ENCODE measurements at regions not wholly inside any gene's neighbourhood (a gene's known extent, or its start where the extent isn't known, plus 50 kb on each side); places are given as distances from the start of the nearest gene placed in this dataset.
"Not testable (repeated sequence)": the region's sequence is repeated elsewhere in the genome, so short reads cannot be mapped to it uniquely, and the experiment has no call there.

DNA sequence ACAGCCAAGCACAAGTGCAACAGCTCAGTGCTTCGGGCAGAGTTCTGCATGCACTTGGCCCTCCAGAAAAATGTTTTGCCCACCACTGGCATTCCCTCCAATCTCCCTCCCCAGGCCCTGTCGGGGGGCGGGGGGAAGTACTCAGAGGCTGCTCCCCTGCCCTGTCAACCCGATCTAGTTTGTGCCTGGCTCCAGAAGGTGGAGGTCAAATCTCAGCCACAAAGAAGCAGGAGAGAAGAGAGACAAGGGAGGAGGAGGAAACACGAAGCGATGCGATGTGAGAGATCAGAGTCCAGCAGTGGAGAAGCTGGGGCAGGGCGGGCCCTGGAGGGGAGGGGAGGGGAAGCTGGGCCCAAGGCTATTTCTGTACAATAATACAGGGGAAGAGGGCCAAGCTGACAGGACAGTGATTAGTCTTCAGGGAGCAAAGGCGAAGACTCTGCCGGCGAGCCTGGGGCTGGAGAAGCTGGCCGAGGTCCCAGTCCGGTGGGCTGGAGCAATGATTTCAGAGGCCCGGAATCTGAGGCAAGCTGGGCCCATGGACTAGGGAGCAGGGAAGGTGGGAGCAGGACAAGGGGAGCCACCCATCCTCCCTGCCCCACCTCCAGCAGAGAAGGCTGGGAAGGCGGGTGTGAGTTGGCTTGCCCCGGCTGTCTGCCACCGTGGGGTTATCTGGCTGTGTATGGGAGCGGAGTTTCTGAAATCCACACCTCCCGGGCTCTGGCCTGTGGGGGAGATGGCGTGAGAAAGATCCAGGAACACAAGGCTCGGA is 167.1 kb downstream of the EFNB1 start:
- no peak for DNase-seq (ENCODE audit: low spot score)

DNA sequence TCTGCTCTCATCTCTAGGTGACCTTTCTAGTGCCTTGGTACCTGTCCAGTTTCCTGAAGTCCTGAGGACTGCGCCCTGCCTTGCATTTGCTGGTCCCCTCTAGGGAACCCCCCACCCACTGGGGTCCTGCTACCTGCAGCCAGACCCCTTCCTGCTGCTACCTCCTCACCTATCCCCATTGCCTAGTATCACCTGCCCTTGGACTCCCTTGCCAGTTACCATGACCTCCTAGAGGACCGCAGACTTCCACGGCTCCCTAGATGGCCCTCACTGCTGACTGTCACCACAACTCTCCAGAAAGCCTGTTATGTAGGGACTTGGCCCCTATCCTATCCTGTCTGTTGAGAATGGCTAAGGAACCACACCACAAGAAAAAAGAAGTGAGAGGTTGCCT is 166.6 kb downstream of the EFNB1 start:
- no peak for DNase-seq (ENCODE audit: low spot score)

DNA sequence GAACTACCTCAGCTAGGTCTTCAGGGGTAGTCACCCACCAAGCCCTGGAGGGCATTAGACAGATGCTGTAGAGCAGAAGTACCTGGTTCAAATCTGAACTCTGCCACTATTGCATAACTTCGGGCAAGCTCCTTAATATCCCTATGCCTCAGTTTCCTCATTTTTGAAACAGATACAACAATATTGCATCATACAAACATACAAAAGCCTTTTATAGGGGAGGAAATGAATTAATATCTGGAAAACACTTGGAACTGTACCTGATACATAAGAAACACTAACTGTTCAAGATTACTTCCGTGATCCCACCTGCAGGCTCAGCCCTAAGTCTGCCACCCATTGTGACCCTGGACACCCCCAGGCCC is 166.1 kb downstream of the EFNB1 start:
- DNase-seq (ENCODE audit: low spot score): no peak

DNA sequence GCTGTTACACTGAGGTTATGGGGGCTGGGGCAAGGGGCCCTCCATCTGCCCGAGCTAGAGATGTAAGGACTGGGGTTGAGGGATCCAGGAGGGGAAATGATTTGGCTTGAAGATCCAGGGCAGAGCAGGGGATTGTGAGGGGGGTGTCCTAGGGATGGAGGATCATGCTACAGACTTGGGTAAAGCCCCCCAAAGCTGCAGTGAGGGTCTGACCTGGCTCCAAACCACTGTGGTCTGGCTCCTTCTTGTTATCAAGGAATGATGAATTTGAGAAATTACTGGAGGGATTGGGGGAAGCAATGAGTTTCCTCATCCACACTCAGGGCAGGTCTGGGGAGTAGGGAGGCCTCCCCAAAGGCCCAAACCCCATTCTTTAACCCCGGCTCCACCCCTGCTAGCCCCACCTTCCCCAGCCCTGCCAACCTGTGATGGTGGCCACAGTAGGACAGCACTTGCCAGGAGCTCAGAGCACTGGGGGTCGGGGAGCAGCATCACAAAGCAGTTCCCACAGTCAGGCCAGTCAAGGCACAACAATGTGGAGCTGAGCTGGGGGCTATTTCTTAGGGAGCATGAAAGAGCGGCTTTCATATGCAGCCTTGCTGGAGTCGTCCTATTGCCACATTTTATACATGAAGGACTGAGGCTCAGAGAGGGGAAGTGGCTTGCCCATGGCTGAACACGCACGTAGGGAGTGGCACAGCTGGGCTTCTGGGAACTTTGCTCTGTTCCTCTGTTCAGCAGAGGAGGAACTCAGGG is 165.5 kb downstream of the EFNB1 start:
- DNase-seq (ENCODE audit: low spot score): no peak

DNA sequence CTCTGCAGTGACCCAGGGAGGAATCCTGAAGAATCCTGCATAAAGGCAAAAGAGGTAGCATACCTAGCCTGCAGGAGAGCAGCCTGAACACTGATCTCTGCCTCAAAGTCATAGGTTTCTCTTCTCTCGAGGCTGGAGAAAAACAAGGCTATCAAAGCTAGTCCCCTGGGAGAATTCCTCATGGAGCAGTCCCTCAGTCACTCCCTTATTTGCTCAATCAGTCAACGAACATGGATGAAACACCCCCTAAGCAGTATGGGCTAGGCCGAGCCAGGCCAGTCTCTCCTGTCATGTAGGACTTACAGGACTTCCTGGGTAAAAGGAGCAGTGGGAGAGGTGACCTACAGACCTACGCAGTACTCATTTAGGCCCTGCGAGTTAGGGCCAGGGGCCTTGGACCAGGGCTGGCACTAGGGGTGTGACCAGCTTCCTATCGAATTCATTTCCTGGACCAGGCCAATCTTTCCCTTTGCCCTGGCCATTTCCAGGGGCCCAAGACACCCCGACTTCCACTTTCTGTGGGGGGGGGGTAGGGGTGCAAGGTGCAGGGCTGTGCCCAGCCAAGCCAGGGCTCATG is 164.1 kb downstream of the EFNB1 start:
- no peak for DNase-seq (ENCODE audit: low spot score)

DNA sequence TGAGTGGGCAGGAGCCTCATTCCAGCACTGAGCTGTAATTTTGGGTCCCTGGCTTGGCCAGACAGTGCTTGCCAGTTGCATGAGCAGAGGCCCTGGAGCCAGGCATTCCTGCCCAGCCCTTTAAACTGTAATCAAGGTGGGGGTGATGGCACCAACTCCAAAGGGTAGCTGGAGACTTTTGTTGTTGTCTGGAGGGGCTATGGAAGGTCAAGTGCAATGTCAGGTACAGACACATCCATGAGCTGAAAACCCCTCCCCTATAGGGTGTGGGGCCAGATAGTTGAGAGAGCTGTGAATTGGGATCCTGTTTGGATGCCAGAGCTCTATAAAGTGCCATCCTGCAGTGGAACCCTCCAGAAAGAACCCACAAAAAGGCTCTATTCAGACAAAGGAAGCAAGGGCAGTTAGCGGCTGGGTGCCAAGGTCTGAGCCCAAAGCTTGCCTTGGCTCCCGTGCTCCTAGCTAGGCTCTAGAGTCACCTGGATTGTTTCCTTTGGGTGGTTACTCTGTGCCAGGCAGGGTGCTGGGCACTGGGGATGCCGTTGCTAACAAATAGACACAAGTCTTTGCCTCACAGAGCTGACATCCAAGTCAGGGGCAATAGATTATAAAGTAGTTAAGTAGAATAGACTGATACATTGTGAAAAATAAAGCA is 163.0 kb downstream of the EFNB1 start:
- no peak for DNase-seq (ENCODE audit: low spot score)

DNA sequence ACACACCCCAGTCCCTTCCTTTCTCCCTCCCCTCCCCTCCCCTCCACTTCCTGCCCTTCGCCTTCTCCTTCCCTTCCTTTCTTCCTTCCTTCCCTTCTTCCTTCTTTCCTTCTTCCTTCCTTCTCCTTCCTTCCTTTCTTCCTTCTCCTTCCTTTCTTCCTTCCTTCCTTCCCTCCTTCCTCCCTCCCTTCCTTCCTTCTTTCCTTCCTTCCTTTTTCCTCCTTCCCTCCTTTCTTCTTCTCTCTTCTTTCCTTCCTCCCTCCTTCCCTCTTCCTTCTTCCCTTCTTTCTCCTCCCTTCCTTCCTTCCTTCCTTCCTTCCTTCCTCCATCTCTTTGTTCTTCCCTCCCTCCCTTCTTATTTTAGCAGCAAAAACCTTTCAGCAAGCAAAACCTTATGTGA is 162.1 kb downstream of the EFNB1 start:
- no peak for DNase-seq (ENCODE audit: low spot score)

DNA sequence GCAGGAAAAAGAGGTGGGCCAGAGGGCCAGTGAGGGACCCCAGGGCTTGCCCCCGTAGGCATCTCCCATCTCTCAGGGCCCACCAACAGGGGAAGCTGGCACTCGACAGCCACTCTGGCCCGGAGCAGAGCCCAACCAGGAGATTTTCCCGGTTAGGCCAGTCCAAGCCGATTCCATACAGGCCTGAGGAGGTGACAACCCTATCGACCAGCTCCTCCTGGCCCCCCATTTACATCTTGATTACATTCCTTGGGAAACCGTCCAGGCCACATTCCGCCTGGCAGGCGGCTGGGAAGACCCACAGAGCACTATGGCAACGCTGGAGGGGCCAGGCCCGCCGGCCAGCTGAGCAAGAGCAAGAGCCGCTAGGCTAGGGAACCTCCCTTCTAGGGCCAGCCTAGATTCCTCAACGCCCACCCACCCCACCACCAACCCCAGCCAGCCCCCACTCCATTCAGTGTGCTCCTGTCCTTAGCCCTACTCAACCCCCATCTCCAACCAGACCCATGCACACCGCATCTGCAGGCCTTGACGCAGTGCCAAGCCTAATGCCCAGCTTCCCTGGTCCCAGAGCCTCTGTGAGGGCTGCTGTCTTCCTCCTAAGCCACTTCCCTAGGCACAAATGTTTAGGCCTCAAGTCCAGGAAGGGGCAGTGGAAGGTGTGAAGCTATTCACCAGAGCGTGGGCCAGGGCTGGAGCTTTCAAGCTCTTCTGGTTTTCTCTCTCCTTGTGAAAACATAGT is 161.2 kb downstream of the EFNB1 start:
- DNase-seq (ENCODE audit: low spot score): no peak

DNA sequence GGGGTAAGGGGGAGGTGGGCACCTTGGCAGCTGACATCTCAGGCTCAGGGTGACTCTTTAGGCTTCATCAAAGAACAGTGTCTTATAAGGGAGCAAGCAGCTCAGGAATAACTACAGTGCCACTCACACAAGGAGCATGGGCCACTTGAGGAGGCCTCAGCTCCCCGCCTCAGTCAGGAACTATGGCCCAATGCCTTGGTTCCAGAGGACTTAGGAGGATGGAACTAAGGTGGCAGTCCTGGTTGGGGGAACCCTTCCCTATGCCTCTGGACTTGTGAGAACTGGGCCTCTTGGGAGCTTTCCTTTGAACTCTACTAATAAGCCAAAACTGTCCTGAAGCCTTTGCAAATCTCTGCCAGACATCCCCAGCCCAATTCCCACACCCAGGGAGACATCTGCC is 160.6 kb downstream of the EFNB1 start:
- no peak for DNase-seq (ENCODE audit: low spot score)

DNA sequence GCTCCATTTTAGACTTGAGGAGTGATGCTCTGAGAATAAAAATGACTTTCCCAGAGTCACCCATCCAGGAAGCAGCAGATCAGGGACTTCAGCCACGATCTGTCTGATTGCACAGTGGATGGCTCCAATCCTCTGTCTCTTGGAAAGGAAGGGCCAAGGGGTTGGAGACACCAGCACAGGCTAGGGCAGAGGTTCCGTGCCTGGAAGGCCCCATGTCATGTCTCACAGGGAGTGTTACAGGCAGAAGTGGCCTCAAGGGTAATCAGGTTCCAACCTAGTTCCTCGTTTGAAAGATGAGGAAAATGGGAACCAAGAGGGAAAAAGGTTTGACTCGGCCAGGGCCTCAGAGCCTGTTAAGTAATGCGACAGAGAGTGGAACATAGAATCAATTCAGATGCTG is 160.0 kb downstream of the EFNB1 start:
- DNase-seq (ENCODE audit: low spot score): no peak

DNA sequence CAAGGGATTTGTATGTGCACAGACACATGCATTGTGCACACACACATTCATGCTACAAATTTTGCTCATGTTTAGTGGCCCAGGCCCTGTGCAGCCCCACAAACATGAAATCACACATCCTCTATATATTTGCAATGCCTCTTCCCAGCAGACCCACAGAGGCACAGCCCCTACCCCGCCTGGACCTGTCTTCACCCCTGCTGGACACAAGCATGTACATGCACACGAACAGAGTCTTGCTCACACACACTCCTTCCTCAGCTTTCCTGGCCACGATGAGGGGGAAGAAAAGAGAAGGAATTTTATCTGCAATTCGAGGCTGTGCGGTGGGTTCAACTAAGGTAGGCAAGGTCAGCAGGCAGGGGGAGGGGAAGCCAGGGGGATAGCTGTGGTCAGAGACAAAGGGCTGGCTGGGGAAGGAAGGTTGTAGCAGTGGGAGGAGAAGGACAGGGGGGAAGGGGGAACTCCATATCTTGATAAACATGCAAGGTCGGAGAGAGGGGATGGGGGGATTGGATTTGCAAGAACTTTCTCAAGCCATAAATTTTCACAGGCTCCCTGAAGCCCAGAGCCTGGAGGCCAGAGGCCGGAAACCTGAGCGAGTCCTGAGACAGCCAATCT is 156.4 kb downstream of the EFNB1 start:
- no peak for DNase-seq (ENCODE audit: low spot score)

DNA sequence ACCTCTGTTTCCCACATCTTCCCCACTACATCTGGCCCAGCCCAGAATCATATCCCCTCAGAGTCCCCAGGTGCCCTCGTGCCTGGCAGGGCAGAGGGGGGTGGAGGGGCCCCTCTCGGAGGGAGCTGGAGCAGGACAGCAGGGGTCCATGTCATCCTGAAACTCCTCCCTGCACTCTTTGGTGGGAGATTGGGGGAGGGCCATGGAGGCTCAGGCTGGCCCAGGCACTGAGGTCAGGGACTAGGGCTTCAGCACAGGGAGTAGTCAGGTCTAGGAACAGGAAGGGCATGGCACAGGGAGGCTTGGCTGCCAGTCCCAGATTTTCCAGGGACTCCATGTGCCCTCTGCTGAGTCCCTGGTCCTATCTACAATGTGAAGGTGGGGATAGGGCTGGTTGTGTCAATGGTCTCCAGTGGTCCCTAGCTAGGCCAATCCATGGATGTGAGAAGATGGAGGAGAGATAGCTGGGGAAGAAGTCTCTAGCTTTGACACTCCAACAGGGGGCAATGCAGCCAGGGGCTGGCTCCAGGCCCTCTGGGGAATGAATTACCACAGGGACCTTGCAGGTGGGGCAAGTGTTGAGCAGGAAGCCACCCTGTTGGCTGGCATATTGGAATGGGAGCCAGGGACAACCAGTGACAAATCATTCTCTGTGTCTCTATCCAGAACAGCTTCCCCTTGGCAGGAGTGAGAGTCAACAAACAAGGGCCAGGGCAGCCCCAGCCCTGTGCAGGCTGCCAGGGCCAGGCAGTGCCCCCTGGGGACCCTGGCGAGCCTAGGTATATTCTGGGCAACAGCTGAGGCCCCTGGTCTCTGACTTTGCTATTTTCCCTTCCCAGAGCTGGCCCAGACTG is 154.4 kb downstream of the EFNB1 start:
- no peak for DNase-seq (ENCODE audit: low spot score)

DNA sequence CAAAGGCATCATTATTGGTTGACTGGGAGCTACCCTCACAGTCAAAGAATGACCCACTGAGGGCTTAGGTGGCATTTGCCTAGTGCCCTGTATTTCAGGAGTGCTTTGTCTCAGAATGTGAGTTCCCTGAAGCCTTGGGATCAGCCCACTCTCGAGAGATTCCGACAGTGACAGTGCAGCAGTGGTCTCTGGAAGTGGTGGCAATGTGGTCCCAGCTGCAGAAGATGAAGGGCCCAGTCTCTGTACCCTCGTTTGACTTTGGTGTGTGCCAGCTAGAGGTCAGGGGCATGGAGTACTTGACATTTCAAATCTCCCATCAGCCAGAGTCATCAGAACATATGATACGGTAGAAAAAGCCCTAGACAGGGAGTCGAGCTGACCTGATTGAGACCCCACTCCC is 153.7 kb downstream of the EFNB1 start:
- DNase-seq (ENCODE audit: low spot score): no peak

DNA sequence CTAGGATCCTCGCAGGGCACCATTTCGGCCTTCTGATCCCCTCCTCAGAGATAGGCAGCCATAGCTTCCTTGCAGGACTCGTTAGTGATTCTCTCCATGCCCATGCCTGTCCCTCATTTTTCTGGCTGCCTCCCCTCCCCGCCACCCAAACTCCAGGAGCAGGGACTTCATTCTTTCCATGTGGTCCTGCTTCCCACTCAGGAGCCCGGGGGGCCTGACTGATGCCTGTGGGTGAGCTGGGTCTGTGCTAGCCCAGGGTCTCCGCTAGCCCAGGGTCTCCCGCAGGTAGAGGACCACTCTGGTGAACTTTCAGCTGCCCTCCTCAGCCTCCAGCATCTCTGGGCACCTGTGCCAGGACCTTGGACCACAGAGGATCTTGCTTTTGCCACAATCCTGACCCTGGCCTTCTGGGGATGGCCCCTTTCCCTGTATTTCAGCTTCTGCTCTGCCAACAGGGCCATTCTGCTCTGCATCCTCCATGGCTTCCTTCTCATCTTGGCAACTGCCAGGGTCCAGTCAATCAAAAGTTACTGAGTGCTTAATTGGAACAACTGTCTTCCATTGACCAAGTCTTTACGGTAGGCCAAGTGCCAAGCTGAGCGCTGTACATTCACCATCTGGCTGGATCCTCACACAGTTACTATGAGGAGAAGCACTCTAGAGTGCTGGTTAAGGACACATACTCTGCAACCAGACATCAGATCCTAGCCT is 152.2 kb downstream of the EFNB1 start:
- no peak for DNase-seq (ENCODE audit: low spot score)

DNA sequence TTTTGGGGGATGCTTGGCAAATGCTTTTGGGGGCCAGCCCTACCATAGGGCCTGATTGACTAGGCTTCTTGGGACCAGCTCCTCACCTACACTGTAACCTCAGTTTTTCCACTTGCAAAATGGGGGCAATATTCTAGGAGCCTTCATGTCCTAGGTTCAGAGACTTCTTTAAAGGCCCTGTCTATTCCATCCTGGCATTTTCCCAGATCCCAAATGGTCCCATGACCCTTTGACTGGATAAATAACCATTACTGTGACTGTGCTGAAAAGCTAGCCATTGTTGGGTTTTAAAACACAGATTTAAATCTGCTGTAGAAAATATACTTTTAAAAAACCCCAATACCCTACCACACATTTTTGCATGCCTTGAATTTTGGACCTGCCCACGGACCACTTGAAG is 149.8 kb downstream of the EFNB1 start:
- DNase-seq (ENCODE audit: low spot score): no peak

DNA sequence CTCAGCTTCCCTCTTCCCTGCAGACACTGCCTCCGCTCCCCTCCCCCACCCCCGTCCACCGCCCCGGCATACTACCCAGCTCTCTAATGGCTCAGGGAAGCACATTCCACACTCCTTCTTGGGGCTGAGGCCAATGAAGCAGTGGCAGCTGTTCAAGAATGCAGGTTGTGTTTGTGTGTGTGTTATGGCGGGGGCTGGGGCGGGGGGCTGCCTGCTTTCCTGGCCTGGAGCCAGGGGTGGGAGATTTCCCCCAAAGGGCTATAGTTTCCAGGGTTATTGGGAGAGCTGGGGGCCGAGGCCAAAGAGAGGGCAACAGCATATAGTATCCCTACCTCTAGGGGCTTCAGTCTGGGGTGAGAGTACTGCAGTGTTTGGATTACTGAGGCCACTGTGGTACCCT is 149.4 kb downstream of the EFNB1 start:
- no peak for DNase-seq (ENCODE audit: low spot score)

DNA sequence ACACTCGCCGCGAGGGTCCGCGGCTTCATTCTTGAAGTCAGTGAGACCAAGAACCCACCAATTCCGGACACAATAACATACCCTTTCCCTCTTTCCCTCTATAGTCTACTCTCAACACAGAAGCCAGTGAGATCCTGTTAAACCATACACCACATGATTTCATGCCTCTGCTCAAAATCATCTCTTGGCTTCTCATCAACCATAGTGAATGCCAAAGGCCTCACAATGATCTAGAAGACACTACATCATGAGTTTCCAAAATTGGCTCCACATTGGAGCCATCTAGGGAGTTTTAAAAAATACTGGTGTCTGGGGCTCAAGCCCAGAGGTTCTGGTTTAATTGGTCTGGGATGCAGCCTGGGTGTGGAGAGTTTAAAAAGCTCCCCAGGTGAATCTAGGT is 124.5 kb downstream of the EFNB1 start:
- DNase-seq (ENCODE audit: low spot score): no peak

DNA sequence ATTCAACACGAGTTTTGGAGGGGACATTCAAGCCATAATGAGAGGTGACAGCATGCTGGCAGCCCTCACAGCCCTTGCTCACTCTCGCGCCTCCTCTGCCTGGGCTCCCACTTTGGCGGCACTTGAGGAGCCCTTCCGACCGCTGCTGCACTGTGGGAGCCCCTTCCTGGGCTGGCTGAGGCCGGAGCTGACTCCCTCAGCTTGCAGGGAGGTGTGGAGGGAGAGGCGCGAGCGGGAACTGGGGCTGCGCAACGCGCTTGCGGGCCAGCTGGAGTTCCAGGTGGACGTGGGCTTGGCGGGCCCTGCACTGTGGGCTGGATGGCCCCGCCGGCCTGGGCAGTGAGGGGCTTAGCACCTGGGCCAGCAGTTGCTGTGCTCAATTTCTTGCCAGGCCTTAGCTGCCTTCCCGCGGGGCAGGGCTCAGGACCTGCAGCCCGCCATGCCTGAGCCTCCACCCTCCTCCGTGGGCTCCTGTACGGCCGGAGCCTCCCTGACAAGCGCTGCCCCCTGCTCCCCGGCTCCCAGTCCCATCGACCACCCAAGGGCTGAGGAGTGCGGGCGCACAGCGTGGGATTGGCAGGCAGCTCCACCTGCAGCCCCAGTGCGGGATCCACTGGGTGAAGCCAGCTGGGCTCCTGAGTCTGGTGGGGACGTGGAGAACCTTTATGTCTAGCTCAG is 123.3 kb downstream of the EFNB1 start:
- DNase-seq (ENCODE audit: low spot score): not testable (repeated sequence)

DNA sequence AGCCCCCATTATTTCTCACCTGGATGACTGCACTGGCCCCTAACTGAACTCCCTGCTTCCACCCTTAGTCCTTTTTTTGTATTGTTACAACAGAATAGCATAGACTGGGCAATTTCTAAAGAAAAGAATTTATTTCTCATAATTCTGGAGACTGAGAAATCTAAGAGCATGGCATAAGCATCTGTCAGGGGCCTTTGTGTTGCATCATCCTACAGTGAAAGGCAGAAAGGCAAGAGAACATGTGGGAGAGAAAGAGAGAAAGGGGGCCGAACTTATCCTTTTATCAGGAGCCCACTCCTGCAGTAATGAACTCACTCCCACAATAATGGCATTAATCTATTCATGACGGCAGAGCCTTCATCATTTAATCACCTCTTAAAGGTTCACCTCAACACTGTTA is 122.1 kb downstream of the EFNB1 start:
- no peak for DNase-seq (ENCODE audit: low spot score)
